HCT116 (cell line): ENCODE measurements at regions not wholly inside any gene's neighbourhood (a gene's known extent, or its start where the extent isn't known, plus 50 kb on each side); places are given as distances from the start of the nearest gene placed in this dataset.
"Not testable (repeated sequence)": the region's sequence is repeated elsewhere in the genome, so short reads cannot be mapped to it uniquely, and the experiment has no call there.

Experiments used
- RAD21 ChIP-seq: IDR thresholded peaks from 2 replicates; pipeline ENCODE4 v1.6.1; 2012; ENCODE audit warnings: low read depth, mild to moderate bottlenecking
- SIN3A ChIP-seq: IDR thresholded peaks from 2 replicates; pipeline ENCODE4 v1.6.1; 2012; ENCODE audit warnings: low read depth
- TF ChIP-seq, protein P1 (sequence below), 3 experiments: fragments of 200-600 bp in 1 of 3; sonication (generic) in 1 of 3; IDR thresholded peaks in 2 of 3; conservative IDR thresholded peaks in 1 of 3; 2 replicates each; pipeline ENCODE4 v1.5.1; 2012 to 2017; ENCODE audit warnings: low read depth in 2 of 3, low read length in 2 of 3, antibody characterized with exemption in 1 of 3, borderline replicate concordance in 1 of 3, control low read depth in 1 of 3, mild to moderate bottlenecking in 1 of 3, mixed read lengths in 1 of 3, mixed run types in 1 of 3, moderate library complexity in 1 of 3; ENCODE audit not compliant: insufficient read depth in 1 of 3

DNA sequence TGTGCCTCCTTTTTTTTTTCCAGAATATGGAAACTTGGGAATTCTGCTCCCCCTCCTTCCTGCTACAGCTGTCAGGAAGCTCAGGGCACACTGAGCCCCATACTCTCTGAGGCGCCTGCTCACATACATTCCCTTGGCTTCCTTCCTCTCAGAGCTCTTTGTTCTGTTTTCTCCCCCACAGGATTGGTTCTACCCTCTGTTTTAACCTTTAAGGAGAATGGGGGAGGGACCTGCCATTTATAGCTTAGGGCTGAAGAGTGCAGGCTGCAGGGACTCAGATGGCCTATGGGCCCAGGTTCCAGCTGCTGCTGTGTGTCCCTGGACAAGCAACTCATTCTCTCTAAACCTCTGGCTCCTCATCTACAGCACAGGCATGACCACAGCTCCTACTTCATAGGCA is 70.7 kb upstream of the HUWE1 start:
- TF ChIP-seq SIN3A, RAD21: not testable (repeated sequence)
- TF ChIP-seq, protein P1, sequence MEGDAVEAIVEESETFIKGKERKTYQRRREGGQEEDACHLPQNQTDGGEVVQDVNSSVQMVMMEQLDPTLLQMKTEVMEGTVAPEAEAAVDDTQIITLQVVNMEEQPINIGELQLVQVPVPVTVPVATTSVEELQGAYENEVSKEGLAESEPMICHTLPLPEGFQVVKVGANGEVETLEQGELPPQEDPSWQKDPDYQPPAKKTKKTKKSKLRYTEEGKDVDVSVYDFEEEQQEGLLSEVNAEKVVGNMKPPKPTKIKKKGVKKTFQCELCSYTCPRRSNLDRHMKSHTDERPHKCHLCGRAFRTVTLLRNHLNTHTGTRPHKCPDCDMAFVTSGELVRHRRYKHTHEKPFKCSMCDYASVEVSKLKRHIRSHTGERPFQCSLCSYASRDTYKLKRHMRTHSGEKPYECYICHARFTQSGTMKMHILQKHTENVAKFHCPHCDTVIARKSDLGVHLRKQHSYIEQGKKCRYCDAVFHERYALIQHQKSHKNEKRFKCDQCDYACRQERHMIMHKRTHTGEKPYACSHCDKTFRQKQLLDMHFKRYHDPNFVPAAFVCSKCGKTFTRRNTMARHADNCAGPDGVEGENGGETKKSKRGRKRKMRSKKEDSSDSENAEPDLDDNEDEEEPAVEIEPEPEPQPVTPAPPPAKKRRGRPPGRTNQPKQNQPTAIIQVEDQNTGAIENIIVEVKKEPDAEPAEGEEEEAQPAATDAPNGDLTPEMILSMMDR (IDR thresholded peaks at IDR 0.05 in 2 of 3, conservative IDR thresholded peaks at IDR 0.05 in 1 of 3; ENCODE audit: borderline replicate concordance in 1 of 3, insufficient read depth in 1 of 3, low read depth in 2 of 3, low read length in 2 of 3): not testable (repeated sequence)
